ENCODE measurements at regions not wholly inside any gene's neighbourhood (a gene's known extent, or its start where the extent isn't known, plus 50 kb on each side); places are given as distances from the start of the nearest gene placed in this dataset.
"Not testable (repeated sequence)": the region's sequence is repeated elsewhere in the genome, so short reads cannot be mapped to it uniquely, and the experiment has no call there.

- no peak for DNase-seq (ENCODE audit: low read depth in 2 of 2, low spot score in 1 of 2)
Measured at GRCh38 chr2:595831-596592, 81.2 kb downstream of the TMEM18 start.

GRCh38 chr2:595141-595815 is 81.9 kb downstream of the TMEM18 start:
- DNase-seq (ENCODE audit: low read depth in 2 of 2, low spot score in 1 of 2), result no peak

- no peak for DNase-seq (ENCODE audit: low read depth in 2 of 2, low spot score in 1 of 2)
Measured at GRCh38 chr2:594297-594949, 82.8 kb downstream of the TMEM18 start.

- no peak for DNase-seq (ENCODE audit: low read depth in 2 of 2, low spot score in 1 of 2)
Measured at GRCh38 chr2:593356-594026, 83.7 kb downstream of the TMEM18 start.

GRCh38 chr2:592737-593136 is 84.5 kb downstream of the TMEM18 start:
- DNase-seq (ENCODE audit: low read depth in 2 of 2, low spot score in 1 of 2), result no peak

- no peak for DNase-seq (ENCODE audit: low read depth in 2 of 2, low spot score in 1 of 2)
Measured at GRCh38 chr2:590214-591175, 86.7 kb downstream of the TMEM18 start.

- no peak for DNase-seq (ENCODE audit: low read depth in 2 of 2, low spot score in 1 of 2)
Measured at GRCh38 chr2:589281-590130, 87.7 kb downstream of the TMEM18 start.

GRCh38 chr2:588074-588645 is 89.0 kb downstream of the TMEM18 start:
- no peak for DNase-seq (ENCODE audit: low read depth in 2 of 2, low spot score in 1 of 2)

- no peak for DNase-seq (ENCODE audit: low read depth in 2 of 2, low spot score in 1 of 2)
Measured at GRCh38 chr2:587087-587960, 89.9 kb downstream of the TMEM18 start.

GRCh38 chr2:586641-587076 is 90.5 kb downstream of the TMEM18 start:
- DNase-seq (ENCODE audit: low read depth in 2 of 2, low spot score in 1 of 2), result no peak

GRCh38 chr2:584863-585823 is 92.1 kb downstream of the TMEM18 start:
- DNase-seq (ENCODE audit: low read depth in 2 of 2, low spot score in 1 of 2), result peak in 1 of 2 donors; percentile 4

GRCh38 chr2:583666-584065 is 93.5 kb downstream of the TMEM18 start:
- DNase-seq (ENCODE audit: low read depth in 2 of 2, low spot score in 1 of 2), result no peak

GRCh38 chr2:582792-583528 is 94.2 kb downstream of the TMEM18 start:
- DNase-seq (ENCODE audit: low read depth in 2 of 2, low spot score in 1 of 2), result no peak

- not testable (repeated sequence) for DNase-seq (ENCODE audit: low read depth in 2 of 2, low spot score in 1 of 2)
Measured at GRCh38 chr2:582289-582688, 94.9 kb downstream of the TMEM18 start.

GRCh38 chr2:579961-580360 is 97.2 kb downstream of the TMEM18 start:
- DNase-seq (ENCODE audit: low read depth in 2 of 2, low spot score in 1 of 2), result no peak

- no peak for DNase-seq (ENCODE audit: low read depth in 2 of 2, low spot score in 1 of 2)
Measured at GRCh38 chr2:579351-579886, 97.8 kb downstream of the TMEM18 start.

Measured in stimulated activated CD8-positive, alpha-beta memory T cell treated with anti-CD3 and anti-CD28 coated beads, Interleukin-4, amount 100 ng/mL, for 4 hours (primary cell).